Gastroesophageal sphincter (tissue), 3 donors: ENCODE measurements at regions not wholly inside any gene's neighbourhood (a gene's known extent, or its start where the extent isn't known, plus 50 kb on each side); places are given as distances from the start of the nearest gene placed in this dataset.

ENCODE experiments used
- CTCF ChIP-seq, 4 experiments: fragments of 200-600 bp in 2 of 4; fragments of 450-650 bp in 2 of 4; sonication (generic) in 1 of 4; IDR thresholded peaks; one replicate each; pipeline ENCODE4 v1.5.1; 2017 to 2019; ENCODE audit warnings: antibody characterized with exemption in 4 of 4, mild to moderate bottlenecking in 2 of 4, moderate library complexity in 2 of 4
- EP300 ChIP-seq: sonication (generic); formaldehyde crosslinking; IDR thresholded peaks from one replicate; pipeline ENCODE4 v1.6.1; 2017; ENCODE audit warnings: antibody characterized with exemption, mild to moderate bottlenecking
- POLR2A ChIP-seq, 2 donors: fragments of 450-650 bp; IDR thresholded peaks; one replicate each; pipeline ENCODE4 v1.6.1; 2017; ENCODE audit warnings: antibody characterized with exemption in 2 of 2, mild to moderate bottlenecking in 2 of 2, moderate library complexity in 1 of 2
- POLR2AphosphoS5 ChIP-seq: sonication (generic); formaldehyde crosslinking; IDR thresholded peaks from one replicate; pipeline ENCODE4 v1.6.1; 2017; ENCODE audit warnings: antibody characterized with exemption

- TF ChIP-seq POLR2AphosphoS5 (no peak), CTCF (IDR thresholded peaks at IDR 0.05) (no peak), POLR2A (IDR thresholded peaks at IDR 0.05) (no peak), EP300 (no peak)
Measured at GRCh38 chr12:46590991-46591703, 218.6 kb upstream of the SLC38A2 start.
